Spleen (tissue), 7 donors: ENCODE measurements at regions not wholly inside any gene's neighbourhood (a gene's known extent, or its start where the extent isn't known, plus 50 kb on each side); places are given as distances from the start of the nearest gene placed in this dataset.

Source experiments
- CTCF ChIP-seq, 11 experiments: fragments of 200-600 bp in 7 of 11; fragments of 450-650 bp in 4 of 11; sonication (generic) in 4 of 11; IDR thresholded peaks in 8 of 11; conservative IDR thresholded peaks in 3 of 11; 1 replicate in 7 of 11; 2 replicates in 4 of 11; pipeline versions ENCODE4 v1.4.0 to v1.8.0; 2016 to 2021; ENCODE audit warnings: antibody characterized with exemption in 11 of 11, inconsistent platforms in 4 of 11, mild to moderate bottlenecking in 1 of 11
- POLR2A ChIP-seq, 3 donors: fragments of 450-650 bp; IDR thresholded peaks; one replicate each; pipeline ENCODE4 v1.5.1; 2017; ENCODE audit warnings: antibody characterized with exemption in 3 of 3, mild to moderate bottlenecking in 1 of 3
- donor health status: DM: no; HTN: no; CAD: no; lungs with moderate emphysema.
- donor health status: DM: no; HTN: no; CAD: no.
- donor health status: DM: no; HTN: no; CAD: no.

GRCh38 chr5:144538845-144539244 is 368.2 kb downstream of the KCTD16 start:
- TF ChIP-seq POLR2A (IDR thresholded peaks at IDR 0.05): no peak
- no peak for TF ChIP-seq CTCF (IDR thresholded peaks at IDR 0.05 in 8 of 11, conservative IDR thresholded peaks at IDR 0.05 in 3 of 11)
